ENCODE measurements at regions not wholly inside any gene's neighbourhood (a gene's known extent, or its start where the extent isn't known, plus 50 kb on each side); places are given as distances from the start of the nearest gene placed in this dataset.
A peak's percentile ranks its signal among the peaks of the same experiment; 100 is the strongest.

DNA sequence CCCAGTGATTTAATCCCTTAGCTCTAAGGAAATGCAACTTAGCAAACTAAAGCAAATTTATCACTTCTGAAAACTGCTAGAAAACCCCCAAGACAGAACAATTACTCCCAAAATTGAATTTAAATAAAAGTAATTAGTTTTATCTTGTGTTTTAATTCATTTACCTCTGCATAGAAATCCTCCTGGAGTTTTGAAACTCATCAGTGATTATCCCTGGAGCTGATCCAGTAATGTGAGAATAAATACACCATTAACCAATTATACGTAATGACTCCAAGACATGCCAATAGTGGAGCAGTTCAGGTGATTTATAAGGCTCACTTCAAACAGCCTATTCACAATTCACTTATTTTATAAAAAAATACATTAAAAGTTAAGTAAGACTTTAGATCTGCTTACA lies 855.3 kb upstream of the FLRT2 start:
- FAIRE-seq (no peak), DNase-seq (ENCODE audit: low read depth) (no peak)
- TF ChIP-seq, protein P1, sequence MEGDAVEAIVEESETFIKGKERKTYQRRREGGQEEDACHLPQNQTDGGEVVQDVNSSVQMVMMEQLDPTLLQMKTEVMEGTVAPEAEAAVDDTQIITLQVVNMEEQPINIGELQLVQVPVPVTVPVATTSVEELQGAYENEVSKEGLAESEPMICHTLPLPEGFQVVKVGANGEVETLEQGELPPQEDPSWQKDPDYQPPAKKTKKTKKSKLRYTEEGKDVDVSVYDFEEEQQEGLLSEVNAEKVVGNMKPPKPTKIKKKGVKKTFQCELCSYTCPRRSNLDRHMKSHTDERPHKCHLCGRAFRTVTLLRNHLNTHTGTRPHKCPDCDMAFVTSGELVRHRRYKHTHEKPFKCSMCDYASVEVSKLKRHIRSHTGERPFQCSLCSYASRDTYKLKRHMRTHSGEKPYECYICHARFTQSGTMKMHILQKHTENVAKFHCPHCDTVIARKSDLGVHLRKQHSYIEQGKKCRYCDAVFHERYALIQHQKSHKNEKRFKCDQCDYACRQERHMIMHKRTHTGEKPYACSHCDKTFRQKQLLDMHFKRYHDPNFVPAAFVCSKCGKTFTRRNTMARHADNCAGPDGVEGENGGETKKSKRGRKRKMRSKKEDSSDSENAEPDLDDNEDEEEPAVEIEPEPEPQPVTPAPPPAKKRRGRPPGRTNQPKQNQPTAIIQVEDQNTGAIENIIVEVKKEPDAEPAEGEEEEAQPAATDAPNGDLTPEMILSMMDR (IDR thresholded peaks at IDR 0.05; ENCODE audit: insufficient read depth, low read length, severe bottlenecking): no peak
- Histone ChIP-seq H3K4me3 (ENCODE audit: low read depth, low read length) (no peak overlapping the region), H3K27me3 (ENCODE audit: control insufficient read depth, insufficient read depth, low read length) (no peaks in the 10 kb centered on the region), H3K36me3 (ENCODE audit: control insufficient read depth, insufficient read depth, low read length) (no peaks in the 10 kb centered on the region)

DNA sequence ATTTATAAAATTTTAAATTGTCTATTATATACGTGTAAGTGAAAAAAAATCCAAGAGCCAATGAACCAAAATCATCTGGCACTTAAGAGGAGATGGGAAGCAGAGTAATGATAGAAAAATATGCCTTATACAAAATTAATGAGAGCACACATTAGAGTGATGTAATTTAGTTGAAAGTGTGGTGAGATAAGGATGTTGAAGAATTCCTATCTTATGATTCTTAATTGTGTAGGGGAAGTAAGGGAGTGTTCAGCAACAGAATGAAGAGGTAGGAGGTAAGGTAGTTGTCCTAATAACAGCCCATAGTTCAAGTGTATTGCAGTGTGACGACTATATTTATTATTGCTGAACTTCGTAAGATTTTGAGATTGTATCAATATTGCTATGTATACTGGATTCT lies 843.4 kb upstream of the FLRT2 start:
- Histone ChIP-seq H3K4me3 (ENCODE audit: low read depth, low read length) (no peak overlapping the region), H3K36me3 (ENCODE audit: control insufficient read depth, insufficient read depth, low read length) (no peaks in the 10 kb centered on the region), H3K27me3 (ENCODE audit: control insufficient read depth, insufficient read depth, low read length) (no peaks in the 10 kb centered on the region)
- DNase-seq (ENCODE audit: low read depth): peak; percentile 20
- TF ChIP-seq, protein P1 (IDR thresholded peaks at IDR 0.05; ENCODE audit: insufficient read depth, low read length, severe bottlenecking): no peak
- FAIRE-seq: no peak

DNA sequence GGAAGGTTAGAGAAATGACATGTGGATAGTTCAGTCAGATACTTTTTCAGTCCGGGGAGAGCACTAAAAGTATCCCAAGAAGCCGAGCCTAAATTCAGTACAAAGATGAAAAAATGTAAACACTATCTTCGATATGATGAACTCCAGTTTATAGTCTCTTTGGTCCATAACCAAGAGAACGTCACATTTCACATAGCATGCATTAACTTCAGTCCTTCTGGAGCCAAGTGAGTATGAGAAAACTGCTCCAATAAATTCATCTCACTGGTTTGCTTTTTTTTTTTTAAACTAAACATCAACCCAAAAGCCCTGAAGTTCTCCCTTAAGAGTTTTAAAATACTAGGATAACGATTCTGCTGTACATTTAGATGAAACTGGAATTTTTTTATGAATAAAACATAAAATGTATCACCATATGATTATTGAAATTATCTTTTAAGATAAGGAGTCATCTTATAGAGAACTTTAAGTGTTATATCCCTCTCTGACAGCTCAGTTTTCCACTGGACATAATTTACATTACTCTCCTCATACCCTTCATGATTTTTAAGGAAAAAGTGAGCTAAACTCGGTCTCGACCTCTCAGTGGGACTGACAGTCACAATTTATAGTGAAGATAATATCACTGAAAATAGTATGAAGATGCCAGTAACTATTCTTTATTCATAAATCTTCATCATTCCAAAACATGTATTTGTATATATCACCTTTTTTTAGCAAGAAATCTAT lies 841.5 kb upstream of the FLRT2 start:
- TF ChIP-seq, protein P1 (IDR thresholded peaks at IDR 0.05; ENCODE audit: insufficient read depth, low read length, severe bottlenecking): no peak
- DNase-seq (ENCODE audit: low read depth) (no peak), FAIRE-seq (no peak)
- no peaks in the 10 kb centered on the region for H3K27me3 ChIP-seq (ENCODE audit: control insufficient read depth, insufficient read depth, low read length)
- no peaks in the 10 kb centered on the region for H3K36me3 ChIP-seq (ENCODE audit: control insufficient read depth, insufficient read depth, low read length)
- H3K4me3 ChIP-seq (ENCODE audit: low read depth, low read length): no peak overlapping the region

DNA sequence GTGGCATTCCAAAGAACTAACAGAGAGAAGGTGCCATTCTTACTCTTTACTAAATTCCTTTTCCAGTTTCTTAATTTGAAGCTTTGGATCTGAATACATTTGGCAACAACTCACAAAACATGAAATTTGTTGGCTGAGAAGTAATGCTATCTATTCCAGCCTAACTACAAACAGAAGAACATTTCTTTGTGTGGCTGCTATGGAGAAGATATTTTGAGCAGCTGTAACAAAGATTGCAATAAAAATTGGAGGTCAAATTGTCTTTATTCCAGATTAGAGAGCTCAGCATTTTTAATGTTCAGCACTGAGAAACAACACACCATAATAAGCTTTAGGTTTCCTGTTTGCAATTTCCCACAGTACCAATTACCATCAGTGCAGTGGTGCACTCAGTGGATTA lies 835.8 kb upstream of the FLRT2 start:
- DNase-seq (ENCODE audit: low read depth) (no peak), FAIRE-seq (no peak)
- TF ChIP-seq, protein P1 (IDR thresholded peaks at IDR 0.05; ENCODE audit: insufficient read depth, low read length, severe bottlenecking): no peak
- Histone ChIP-seq H3K27me3 (ENCODE audit: control insufficient read depth, insufficient read depth, low read length) (no peaks in the 10 kb centered on the region), H3K4me3 (ENCODE audit: low read depth, low read length) (no peak overlapping the region), H3K36me3 (ENCODE audit: control insufficient read depth, insufficient read depth, low read length) (no peaks in the 10 kb centered on the region)

GRCh38 chr14:84704601-84705000 lies 825.3 kb upstream of the FLRT2 start:
- TF ChIP-seq, protein P1 (IDR thresholded peaks at IDR 0.05; ENCODE audit: insufficient read depth, low read length, severe bottlenecking): no peak
- Histone ChIP-seq H3K27me3 (ENCODE audit: control insufficient read depth, insufficient read depth, low read length) (no peaks in the 10 kb centered on the region), H3K36me3 (ENCODE audit: control insufficient read depth, insufficient read depth, low read length) (no peaks in the 10 kb centered on the region), H3K4me3 (ENCODE audit: low read depth, low read length) (no peak overlapping the region)
- no peak for FAIRE-seq
- no peak for DNase-seq (ENCODE audit: low read depth)

DNA sequence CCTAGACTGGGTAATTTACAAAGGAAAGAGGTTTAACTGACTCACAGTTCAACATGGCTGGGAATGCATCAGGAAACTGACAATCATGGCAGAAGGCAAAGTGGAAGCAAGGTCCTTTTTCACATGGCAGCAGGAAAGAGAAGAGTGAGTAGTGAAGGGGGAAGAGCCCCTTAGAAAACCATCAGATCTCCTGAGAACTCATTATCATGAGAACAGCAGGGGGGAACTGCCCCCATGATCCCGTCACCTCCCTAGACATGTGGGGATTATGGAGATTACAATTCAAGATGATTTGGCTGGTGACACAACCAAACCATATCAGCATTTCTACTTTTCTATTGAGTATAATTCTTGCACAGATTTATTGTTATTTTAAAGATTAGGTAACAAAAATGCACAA lies 822.1 kb upstream of the FLRT2 start:
- DNase-seq (ENCODE audit: low read depth): no peak
- FAIRE-seq: no peak
- TF ChIP-seq, protein P1 (IDR thresholded peaks at IDR 0.05; ENCODE audit: insufficient read depth, low read length, severe bottlenecking): no peak
- Histone ChIP-seq H3K4me3 (ENCODE audit: low read depth, low read length) (no peak overlapping the region), H3K27me3 (ENCODE audit: control insufficient read depth, insufficient read depth, low read length) (no peaks in the 10 kb centered on the region), H3K36me3 (ENCODE audit: control insufficient read depth, insufficient read depth, low read length) (no peaks in the 10 kb centered on the region)
